Heart left ventricle (tissue), 13 donors: ENCODE measurements at regions not wholly inside any gene's neighbourhood (a gene's known extent, or its start where the extent isn't known, plus 50 kb on each side); places are given as distances from the start of the nearest gene placed in this dataset.

Experiments
- POLR2A ChIP-seq, 2 donors: fragments of 450-650 bp; IDR thresholded peaks; one replicate each; pipeline ENCODE4 v1.6.1; 2017; ENCODE audit warnings: antibody characterized with exemption in 2 of 2, mild to moderate bottlenecking in 2 of 2, moderate library complexity in 2 of 2
- TF ChIP-seq, protein P1 (sequence below), 12 donors: fragments of 200-600 bp; sonication (generic) in 4 of 12; IDR thresholded peaks; one replicate each; pipeline versions ENCODE4 v1.5.0 to v1.8.0; 2018 to 2022; ENCODE audit warnings: antibody characterized with exemption in 12 of 12, mild to moderate bottlenecking in 5 of 12
- donor health status: ischemic (EF 13 %, LVEDD 7.1; RV severe dilation, severe dysfunction).
- donor health status: DM: no; HTN: yes; CAD: no.
- donor health status: DM: no; HTN: no; CAD: no.
- donor health status: ischemic (EF 25% LVEDD 6.9; RV normal size, moderate dysfunction).
- donor health status: ischemic (EF 25% LVEDD 5.7; RV mildly dilated, moderate dysfunction).
- donor health status: ischemic (EF 35%, LVEDD 5.7; RV mildly dilated, moderate dysfunction).
- donor health status: nonischemic (EF 11% LVEDD 7.7; RV severe dilation, severe dysfunction).
- donor health status: DM: yes; HTN: yes; CAD: no.
- donor health status: PGD.
- donor health status: ischemic (EF 29% LVEDD 5.4; RV normal size, mild dysfunction).
- donor health status: nonischemic (EF 23%, LVEDD 6.1; RV moderate dilation, normal function).

DNA sequence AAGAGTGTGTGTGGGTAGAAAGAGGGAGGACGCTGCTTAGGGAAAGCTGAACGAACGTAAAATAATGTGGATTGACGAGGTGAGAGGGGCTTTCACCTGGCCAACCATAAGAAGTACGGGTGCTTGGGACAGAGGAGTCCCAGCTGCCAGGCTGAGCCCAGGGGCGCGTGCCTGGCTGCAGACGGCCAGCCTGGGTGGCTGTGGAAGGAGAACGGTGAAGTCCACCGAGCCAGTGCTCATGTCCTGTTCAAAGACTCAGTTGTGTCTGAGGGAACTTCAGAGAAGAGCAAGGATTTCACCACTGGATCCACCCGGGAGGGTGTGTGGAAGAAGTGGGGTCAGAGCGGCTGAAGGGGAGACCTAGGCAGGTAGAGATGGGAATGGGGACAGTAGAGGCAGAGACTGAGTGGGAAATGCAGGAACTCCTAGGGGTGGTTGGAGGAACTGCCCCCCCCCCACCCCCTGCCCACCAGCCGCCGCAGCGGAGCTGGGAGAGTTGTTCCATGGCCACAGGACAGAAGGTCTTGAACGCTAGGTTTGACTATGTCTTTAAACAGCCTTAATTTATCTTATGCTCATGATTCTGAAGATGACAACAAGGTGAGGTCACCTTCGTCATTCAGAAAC, 68.1 kb upstream of the TBXT start:
- TF ChIP-seq, protein P1, sequence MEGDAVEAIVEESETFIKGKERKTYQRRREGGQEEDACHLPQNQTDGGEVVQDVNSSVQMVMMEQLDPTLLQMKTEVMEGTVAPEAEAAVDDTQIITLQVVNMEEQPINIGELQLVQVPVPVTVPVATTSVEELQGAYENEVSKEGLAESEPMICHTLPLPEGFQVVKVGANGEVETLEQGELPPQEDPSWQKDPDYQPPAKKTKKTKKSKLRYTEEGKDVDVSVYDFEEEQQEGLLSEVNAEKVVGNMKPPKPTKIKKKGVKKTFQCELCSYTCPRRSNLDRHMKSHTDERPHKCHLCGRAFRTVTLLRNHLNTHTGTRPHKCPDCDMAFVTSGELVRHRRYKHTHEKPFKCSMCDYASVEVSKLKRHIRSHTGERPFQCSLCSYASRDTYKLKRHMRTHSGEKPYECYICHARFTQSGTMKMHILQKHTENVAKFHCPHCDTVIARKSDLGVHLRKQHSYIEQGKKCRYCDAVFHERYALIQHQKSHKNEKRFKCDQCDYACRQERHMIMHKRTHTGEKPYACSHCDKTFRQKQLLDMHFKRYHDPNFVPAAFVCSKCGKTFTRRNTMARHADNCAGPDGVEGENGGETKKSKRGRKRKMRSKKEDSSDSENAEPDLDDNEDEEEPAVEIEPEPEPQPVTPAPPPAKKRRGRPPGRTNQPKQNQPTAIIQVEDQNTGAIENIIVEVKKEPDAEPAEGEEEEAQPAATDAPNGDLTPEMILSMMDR (IDR thresholded peaks at IDR 0.05), result no peak
- TF ChIP-seq POLR2A (IDR thresholded peaks at IDR 0.05), result no peak
